ENCODE measurements at regions not wholly inside any gene's neighbourhood (a gene's known extent, or its start where the extent isn't known, plus 50 kb on each side); places are given as distances from the start of the nearest gene placed in this dataset.

GRCh38 chr4:75376543-75376942, 137.7 kb downstream of the RCHY1 start:
- DNase-seq (ENCODE audit: low read depth, low spot score) (no peak), FAIRE-seq (no peak)
- Histone ChIP-seq H4K20me1 (replicated peaks; ENCODE audit: control insufficient read depth, extremely low read depth, insufficient read depth, low read length) (no peaks in the 10 kb centered on the region), H2AFZ (ENCODE audit: low read depth, low read length) (no peak overlapping the region), H3K9me1 (replicated peaks; ENCODE audit: control insufficient read depth, extremely low read depth, insufficient read depth, low read length) (no peaks in the 10 kb centered on the region), H3K4me2 (ENCODE audit: insufficient read depth, low read length) (no peak overlapping the region), H3K4me1 (ENCODE audit: control insufficient read depth, extremely low read depth, insufficient read depth, low read length) (no peaks in the 10 kb centered on the region), H3K79me2 (ENCODE audit: control insufficient read depth, insufficient read depth, low read length) (no peaks in the 10 kb centered on the region), H3K9me3 (replicated peaks; ENCODE audit: control insufficient read depth, insufficient read depth, low read length) (no peaks in the 10 kb centered on the region), H3K27me3 (ENCODE audit: control insufficient read depth in 2 of 2, insufficient read depth in 2 of 2, low read length in 2 of 2) (no peaks in the 10 kb centered on the region), H3K27ac (ENCODE audit: insufficient read depth, low read depth, low read length) (no peak overlapping the region), H3K9ac (replicated peaks; ENCODE audit: extremely low read depth, insufficient read depth, low read length) (no peak overlapping the region), H3K4me3 (replicated peaks in 1 of 3; ENCODE audit: insufficient read depth in 1 of 3, low read depth in 1 of 3, low read length in 3 of 3) (no peak overlapping the region), H3K36me3 (ENCODE audit: control insufficient read depth in 2 of 2, extremely low read depth in 1 of 2, insufficient read depth in 2 of 2, low read length in 2 of 2) (no peaks in the 10 kb centered on the region)
- no peak for TF ChIP-seq POLR2AphosphoS5 (IDR thresholded peaks at IDR 0.05; ENCODE audit: insufficient read depth, low read depth, low read length)
- CTCF ChIA-PET, result no interaction called here
- dilution Hi-C loops (cut with MboI; ENCODE audit: extremely low pct_ligation_motif_present, low sequenced_read_pairs), result no loop called here
- intact Hi-C loops (cut with micrococcal nuclease), result no loop called here
- POLR2A ChIA-PET, result no interaction called here
- BruUV-seq (replicated peaks), result no TSS peak

GRCh38 chr4:75371915-75372314, 142.3 kb downstream of the RCHY1 start:
- no TSS peak for BruUV-seq (replicated peaks)
- intact Hi-C loops (cut with micrococcal nuclease), result no loop called here
- FAIRE-seq (no peak), DNase-seq (ENCODE audit: low read depth, low spot score) (no peak)
- Histone ChIP-seq H4K20me1 (replicated peaks; ENCODE audit: control insufficient read depth, extremely low read depth, insufficient read depth, low read length) (no peaks in the 10 kb centered on the region), H3K9me3 (replicated peaks; ENCODE audit: control insufficient read depth, insufficient read depth, low read length) (no peaks in the 10 kb centered on the region), H3K4me1 (ENCODE audit: control insufficient read depth, extremely low read depth, insufficient read depth, low read length) (no peaks in the 10 kb centered on the region), H3K79me2 (ENCODE audit: control insufficient read depth, insufficient read depth, low read length) (no peaks in the 10 kb centered on the region), H3K27me3 (ENCODE audit: control insufficient read depth in 2 of 2, insufficient read depth in 2 of 2, low read length in 2 of 2) (no peaks in the 10 kb centered on the region), H3K4me3 (replicated peaks in 1 of 3; ENCODE audit: insufficient read depth in 1 of 3, low read depth in 1 of 3, low read length in 3 of 3) (no peak overlapping the region), H3K9me1 (replicated peaks; ENCODE audit: control insufficient read depth, extremely low read depth, insufficient read depth, low read length) (no peaks in the 10 kb centered on the region), H2AFZ (ENCODE audit: low read depth, low read length) (no peak overlapping the region), H3K36me3 (ENCODE audit: control insufficient read depth in 2 of 2, extremely low read depth in 1 of 2, insufficient read depth in 2 of 2, low read length in 2 of 2) (no peaks in the 10 kb centered on the region), H3K27ac (ENCODE audit: insufficient read depth, low read depth, low read length) (no peak overlapping the region), H3K4me2 (ENCODE audit: insufficient read depth, low read length) (no peak overlapping the region), H3K9ac (replicated peaks; ENCODE audit: extremely low read depth, insufficient read depth, low read length) (no peak overlapping the region)
- TF ChIP-seq GATA2 (IDR thresholded peaks at IDR 0.05; ENCODE audit: insufficient read depth, insufficient read length, low read depth, low read length) (no peak), MYC (IDR thresholded peaks at IDR 0.05; ENCODE audit: low read depth, low read length) (no peak)
- ChIA-PET CTCF (no interaction called here), POLR2A (no interaction called here)
- dilution Hi-C loops (cut with MboI; ENCODE audit: extremely low pct_ligation_motif_present, low sequenced_read_pairs), result no loop called here

All from endothelial cell of umbilical vein (primary cell).